HepG2 (cell line): ENCODE measurements at regions not wholly inside any gene's neighbourhood (a gene's known extent, or its start where the extent isn't known, plus 50 kb on each side); places are given as distances from the start of the nearest gene placed in this dataset.
A peak's percentile ranks its signal among the peaks of the same experiment; 100 is the strongest.

ENCODE experiments used
- ATF1 ChIP-seq: IDR thresholded peaks from 2 replicates; pipeline ENCODE4 v1.6.1; 2016; ENCODE audit warnings: mild to moderate bottlenecking, control low read depth
- FOXA3 ChIP-seq: IDR thresholded peaks from 2 replicates; pipeline ENCODE4 v1.6.1; 2016; ENCODE audit warnings: missing genetic modification reagents, missing compliant biosample characterization
- IRX3 ChIP-seq: sonication (generic); formaldehyde crosslinking; IDR thresholded peaks from 2 replicates; pipeline ENCODE4 v1.8.1; 2023; ENCODE audit warnings: mild to moderate bottlenecking, low read depth, missing genetic modification reagents, borderline replicate concordance
- KLF12 ChIP-seq: sonication (generic); formaldehyde crosslinking; IDR thresholded peaks from 2 replicates; pipeline ENCODE4 v1.4.0; 2020; ENCODE audit warnings: missing genetic modification reagents, borderline replicate concordance
- MAX ChIP-seq: IDR thresholded peaks from 2 replicates; pipeline ENCODE4 v1.6.1; 2012; ENCODE audit warnings: inconsistent platforms
- SIX4 ChIP-seq: sonication (generic); formaldehyde crosslinking; IDR thresholded peaks from 2 replicates; pipeline ENCODE4 v1.4.0; 2020; ENCODE audit warnings: missing genetic modification reagents
- SMAD3 ChIP-seq: sonication (generic); formaldehyde crosslinking; IDR thresholded peaks from 2 replicates; pipeline ENCODE4 v1.4.0; 2020; ENCODE audit warnings: missing genetic modification reagents
- TAF1 ChIP-seq: sonication (generic); formaldehyde crosslinking; IDR thresholded peaks from 2 replicates; pipeline ENCODE4 v1.4.0; 2020; ENCODE audit warnings: missing genetic modification reagents
- TCF7L2 ChIP-seq: IDR thresholded peaks from 2 replicates; pipeline ENCODE4 v1.6.1; 2011; ENCODE audit warnings: mild to moderate bottlenecking, low read depth, low read length, moderate library complexity
- ZNF713 ChIP-seq: sonication (generic); formaldehyde crosslinking; IDR thresholded peaks from 2 replicates; pipeline ENCODE4 v1.4.0; 2020; ENCODE audit warnings: mild to moderate bottlenecking, missing genetic modification reagents

GRCh38 chr12:46492471-46493085, 120.0 kb upstream of the SLC38A2 start:
- TF ChIP-seq SIX4, result peak; percentile 83
- peak; percentile 100 for TF ChIP-seq FOXA3 (CRISPR knock-in tag)
- TF ChIP-seq ZNF713 (CRISPR knock-in tag), result no peak
- peak; percentile 20; the same call in 1 of the 2 replicates for TF ChIP-seq TAF1 (CRISPR knock-in tag)
- TF ChIP-seq TCF7L2, result peak; percentile 45
- peak; percentile 80 for TF ChIP-seq MAX
- peak; percentile 38; the same call in 1 of the 2 replicates for TF ChIP-seq KLF12 (CRISPR knock-in tag)
- no peak for TF ChIP-seq IRX3
- peak; percentile 96 for TF ChIP-seq SMAD3 (CRISPR knock-in tag)
- TF ChIP-seq ATF1 (CRISPR knock-in tag), result peak; percentile 98
